NCI-H2029 treated with DMSO at 0.1 percent for 48 hours (cell line): ENCODE measurements at regions not wholly inside any gene's neighbourhood (a gene's known extent, or its start where the extent isn't known, plus 50 kb on each side); places are given as distances from the start of the nearest gene placed in this dataset.

ENCODE experiments used
- DNase-seq: peaks from one replicate; lab custom pipeline; 2025; lab: John Stamatoyannopoulos, UW

DNA sequence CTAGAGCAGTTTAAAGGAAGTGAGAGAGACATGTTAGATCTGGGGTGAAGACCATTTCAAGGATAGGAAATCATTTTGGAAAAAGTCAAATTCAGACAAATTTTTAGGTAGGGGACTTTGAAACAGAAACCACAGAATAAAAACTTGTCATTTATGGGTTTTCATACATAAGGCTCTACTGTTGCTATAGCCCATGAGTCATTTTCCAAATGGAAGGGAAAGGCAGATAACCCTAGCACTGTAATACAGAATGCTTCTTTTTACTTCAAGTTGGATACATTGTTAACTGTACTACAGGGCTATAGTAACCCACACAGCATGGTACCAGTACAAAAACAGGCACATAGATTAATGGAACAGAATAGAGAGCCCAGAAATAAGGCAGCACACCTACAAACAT lies 455.4 kb downstream of the EBF1 start:
- no peak for DNase-seq

- DNase-seq, result no peak
These were observed 455.9 kb downstream of the EBF1 start for GRCh38 chr5:158643840-158644239.

- DNase-seq, result no peak
These were observed 456.8 kb downstream of the EBF1 start for GRCh38 chr5:158642879-158643278.

- no peak for DNase-seq
These were observed 458.7 kb downstream of the EBF1 start for GRCh38 chr5:158641016-158641415.

- no peak for DNase-seq
These were observed 459.1 kb downstream of the EBF1 start for GRCh38 chr5:158640593-158640980.

GRCh38 chr5:158639881-158640592 lies 459.7 kb downstream of the EBF1 start:
- DNase-seq, result no peak

DNA sequence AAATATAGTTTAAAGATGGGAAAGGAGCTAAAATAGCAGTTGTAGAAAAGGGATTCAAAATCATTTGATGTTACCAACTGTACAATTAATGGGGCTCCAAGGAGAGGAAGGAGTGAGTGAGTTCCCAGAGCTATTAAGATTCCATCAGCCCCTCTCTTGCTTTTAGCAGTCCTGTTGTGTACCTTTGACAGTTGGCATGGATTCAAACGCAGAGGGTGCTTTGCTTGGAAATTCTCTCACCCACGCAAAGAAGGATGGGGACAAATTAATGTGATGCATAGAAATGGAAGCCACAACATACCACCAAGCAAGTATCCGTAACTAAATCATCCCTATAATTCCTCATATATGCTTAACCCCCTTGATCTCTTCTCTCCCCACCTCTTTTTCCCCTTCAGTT lies 461.3 kb downstream of the EBF1 start:
- no peak for DNase-seq

- DNase-seq, result no peak
These were observed 462.7 kb downstream of the EBF1 start for GRCh38 chr5:158637039-158637438.

DNA sequence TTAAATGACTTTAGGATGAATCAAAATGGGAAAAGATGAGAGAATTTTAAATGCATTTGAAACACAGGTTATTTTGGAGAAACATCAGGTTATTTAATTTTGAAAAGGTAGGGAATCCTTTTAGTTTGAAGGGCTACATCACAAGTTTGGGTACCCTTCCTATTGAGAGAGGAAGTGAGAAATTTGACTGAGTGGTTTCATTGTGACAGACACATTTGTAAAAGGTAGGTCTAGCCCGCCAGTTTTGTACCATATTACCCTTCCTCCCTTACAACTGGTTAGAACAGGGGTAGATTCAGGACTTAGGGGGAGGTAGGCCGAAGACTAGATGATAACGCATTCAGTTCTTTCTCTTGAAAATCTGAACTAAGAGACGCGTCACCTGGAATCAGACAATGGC lies 464.2 kb downstream of the EBF1 start:
- no peak for DNase-seq

GRCh38 chr5:158634714-158635113 lies 465.0 kb downstream of the EBF1 start:
- DNase-seq, result no peak

DNA sequence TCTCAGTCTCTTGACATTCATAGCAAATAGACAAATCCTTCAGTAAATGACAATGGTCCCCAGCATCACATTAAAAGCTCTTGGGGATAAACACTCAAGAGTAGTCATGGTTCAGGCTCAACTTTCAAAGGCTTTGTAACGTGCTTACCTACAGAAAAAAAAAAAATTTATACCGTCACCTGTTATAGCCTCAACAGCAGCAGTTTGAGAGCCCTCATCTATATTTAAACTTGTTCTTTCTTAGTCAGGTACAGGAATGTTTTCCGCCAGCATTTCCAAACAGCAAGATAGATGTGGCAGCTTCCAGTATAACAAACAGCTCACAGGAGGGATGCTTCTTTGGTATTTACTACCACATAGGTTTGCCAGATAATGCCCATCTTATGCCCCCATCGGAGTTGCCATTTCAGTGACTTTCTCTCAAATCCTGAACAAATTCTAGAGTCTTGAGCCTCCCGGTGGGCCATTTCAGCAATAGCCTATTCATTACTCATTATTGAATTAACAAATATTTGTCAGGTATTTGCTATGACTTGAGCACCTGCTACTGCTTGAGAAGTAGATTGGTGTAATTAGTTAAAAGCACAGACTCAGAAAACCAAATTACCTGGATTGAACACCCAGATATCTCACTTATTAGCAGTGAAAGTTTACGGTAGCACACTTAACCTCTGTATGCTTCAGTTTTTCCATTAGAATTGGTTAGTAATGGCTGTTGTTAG lies 470.0 kb downstream of the EBF1 start:
- DNase-seq, result no peak

DNA sequence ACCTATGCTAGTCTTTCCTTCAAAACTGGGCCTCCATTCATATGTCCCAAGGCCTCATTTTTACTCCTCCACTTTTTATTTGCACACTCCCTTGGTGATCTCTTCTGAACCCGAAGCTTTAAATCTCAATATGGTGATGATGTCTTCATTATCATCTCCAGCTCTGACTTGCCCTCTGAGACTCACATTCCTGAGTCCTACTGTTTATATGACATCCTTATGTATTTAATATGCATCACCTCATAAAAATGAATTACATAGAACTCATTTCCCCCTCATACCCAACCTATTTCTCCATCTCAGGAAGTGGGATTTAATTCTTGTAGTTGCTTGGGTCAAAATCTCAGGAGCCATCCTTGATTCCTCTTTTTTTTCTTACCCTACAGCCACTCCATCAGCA lies 473.0 kb downstream of the EBF1 start:
- DNase-seq, result no peak

GRCh38 chr5:158623971-158624370 lies 475.7 kb downstream of the EBF1 start:
- no peak for DNase-seq

DNA sequence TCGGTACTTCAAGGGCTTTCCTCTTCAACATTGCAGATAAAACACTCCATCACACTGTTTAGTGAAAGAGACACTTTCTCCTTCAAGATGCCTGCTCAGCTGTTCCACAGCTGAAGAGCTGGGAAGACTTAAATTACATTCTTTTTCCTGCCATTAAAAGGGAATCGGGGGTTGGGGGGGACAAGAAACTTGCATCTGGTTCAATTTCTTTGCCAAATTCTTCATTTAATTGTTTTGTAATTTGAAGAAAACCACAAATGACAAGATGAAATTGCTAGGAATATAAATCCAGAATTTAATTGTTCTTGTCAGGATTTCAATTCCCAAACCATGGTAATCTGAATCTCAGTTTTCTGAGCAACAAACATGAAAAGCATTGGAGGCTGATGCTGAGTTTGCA lies 478.3 kb downstream of the EBF1 start:
- DNase-seq, result no peak

DNA sequence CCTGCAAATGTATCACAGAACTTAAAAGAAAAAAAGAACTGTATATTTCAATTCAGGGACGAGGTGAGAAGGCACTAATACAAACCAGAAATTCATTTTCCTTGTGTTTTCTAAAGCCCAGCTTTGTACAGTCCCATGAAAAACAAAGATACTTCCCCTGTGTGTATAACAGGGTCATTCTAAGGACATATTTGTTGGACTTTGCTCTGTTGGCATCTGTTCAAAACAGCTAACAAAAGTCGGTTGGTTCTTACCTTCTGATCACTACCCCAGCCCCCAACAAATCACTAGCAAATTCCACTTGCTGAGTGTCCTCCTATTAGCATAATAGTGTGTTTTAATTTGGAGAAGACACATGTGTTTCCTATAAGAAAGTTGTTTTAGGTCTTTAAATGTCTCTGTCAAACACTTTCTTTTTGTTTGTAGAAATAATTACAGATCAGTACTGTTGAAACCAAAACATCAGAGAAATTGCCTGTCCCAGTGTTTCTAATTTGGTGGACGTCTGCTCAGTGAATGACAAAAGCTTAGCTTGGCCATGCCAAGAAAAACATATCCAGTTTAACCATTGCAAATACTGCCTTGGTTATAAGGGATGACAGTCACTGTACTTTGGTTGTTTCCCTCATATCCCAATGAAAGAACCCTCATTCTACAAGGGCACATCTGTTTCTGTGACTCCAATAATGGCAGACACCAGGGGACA lies 480.5 kb downstream of the EBF1 start:
- no peak for DNase-seq

DNA sequence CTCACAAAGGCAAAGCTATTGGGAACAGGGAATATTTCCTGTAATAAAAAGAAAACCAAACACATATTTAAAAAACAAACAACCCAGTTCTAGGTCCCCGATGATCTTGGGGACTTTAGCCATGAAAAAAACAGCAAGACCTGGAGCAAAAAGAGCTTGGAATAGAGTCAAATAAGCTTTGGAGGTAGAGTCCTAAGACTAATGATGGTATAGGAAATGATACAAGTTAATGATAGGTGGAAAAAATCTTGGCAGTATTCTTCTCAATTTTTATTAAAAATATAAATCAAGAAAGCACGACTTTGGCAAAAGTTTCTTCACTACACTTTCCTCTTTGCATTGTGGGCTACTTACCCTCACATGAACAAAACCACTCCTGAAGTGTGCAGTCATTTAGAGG lies 481.5 kb downstream of the EBF1 start:
- DNase-seq, result no peak

DNA sequence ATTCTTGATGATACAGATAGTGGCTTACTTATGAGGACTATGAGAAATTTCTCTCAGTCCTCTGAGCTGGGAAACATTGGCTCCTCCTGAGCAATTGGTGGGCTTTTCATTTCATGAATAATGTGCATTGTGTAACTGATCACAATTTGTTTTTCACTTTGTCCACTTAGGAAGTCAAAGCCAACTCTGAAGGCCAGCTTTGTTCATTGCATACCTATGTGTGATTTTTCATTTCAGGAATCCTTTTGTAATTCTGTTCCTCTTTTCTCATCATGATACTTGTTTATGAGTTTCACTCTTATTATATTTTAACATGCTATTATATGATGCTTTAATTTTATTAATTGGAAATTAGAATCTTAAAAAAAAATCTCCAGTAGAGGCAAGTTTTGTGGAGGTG lies 483.0 kb downstream of the EBF1 start:
- DNase-seq, result no peak

DNA sequence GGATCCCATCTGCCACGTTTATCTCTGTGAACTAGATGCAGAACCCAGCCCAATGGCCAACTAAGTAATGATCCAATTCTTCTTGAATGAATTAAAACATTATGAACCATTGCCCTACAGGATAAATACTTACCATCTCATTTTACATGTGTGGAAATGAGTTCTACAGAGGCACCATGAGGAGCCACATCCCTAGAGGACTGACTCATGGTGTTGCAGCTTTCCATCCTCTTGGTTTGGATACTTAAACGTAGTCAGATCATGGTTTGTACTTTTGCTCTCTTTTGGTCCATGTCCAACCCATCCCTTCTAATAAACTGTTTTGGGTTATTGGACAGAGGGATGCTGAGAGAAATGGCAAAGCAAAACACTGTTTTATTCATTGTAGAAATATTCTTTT lies 484.8 kb downstream of the EBF1 start:
- DNase-seq, result no peak

- DNase-seq, result no peak
These were observed 488.1 kb downstream of the EBF1 start for GRCh38 chr5:158611581-158611980.

DNA sequence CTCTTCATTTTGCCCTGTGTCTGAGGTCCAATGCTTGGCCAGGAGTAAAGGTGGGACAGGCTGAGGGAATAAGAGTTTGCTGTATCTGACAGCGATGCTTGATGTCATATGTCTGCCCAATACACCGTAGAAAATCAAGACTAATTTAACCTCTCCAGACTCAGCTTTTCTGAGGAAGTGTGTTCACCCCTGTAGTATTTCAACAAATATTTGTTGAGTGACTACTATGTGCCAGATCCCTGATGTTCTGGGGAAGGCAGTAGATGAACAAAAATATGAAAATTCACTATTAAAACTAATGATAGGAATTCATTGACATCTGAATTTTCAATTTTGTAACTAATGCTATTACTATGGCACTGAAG lies 489.7 kb downstream of the EBF1 start:
- no peak for DNase-seq

GRCh38 chr5:158609333-158610050 lies 490.2 kb downstream of the EBF1 start:
- DNase-seq, result no peak

- DNase-seq, result no peak
These were observed 492.6 kb downstream of the EBF1 start for GRCh38 chr5:158607088-158607487.

DNA sequence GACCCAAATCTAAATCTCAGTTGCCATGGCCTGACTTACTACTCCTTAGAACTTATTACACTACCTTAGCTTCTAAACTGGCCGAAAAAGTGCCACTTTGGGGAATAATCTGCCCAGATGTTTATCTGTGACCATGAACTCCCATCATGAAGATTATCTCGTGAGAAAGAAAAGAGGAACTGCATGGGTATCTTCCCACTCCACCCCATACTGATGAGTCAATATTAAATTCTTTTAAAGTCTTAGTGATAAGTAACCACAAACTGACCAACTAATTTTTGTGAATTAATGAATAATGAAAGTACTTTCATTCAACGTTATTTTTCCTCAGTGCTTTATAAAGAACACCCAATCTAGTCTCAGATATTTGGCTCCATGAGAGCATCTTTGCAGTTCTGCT lies 493.5 kb downstream of the EBF1 start:
- DNase-seq, result no peak
